Tibial artery (tissue), 4 donors: ENCODE measurements at regions not wholly inside any gene's neighbourhood (a gene's known extent, or its start where the extent isn't known, plus 50 kb on each side); places are given as distances from the start of the nearest gene placed in this dataset.
"Not testable (repeated sequence)": the region's sequence is repeated elsewhere in the genome, so short reads cannot be mapped to it uniquely, and the experiment has no call there.

Experiments used
- DNase-seq, 2 donors: peaks; one replicate each; pipeline ENCODE4 v3.0.0-alpha.2; 2019
- H3K27ac ChIP-seq, 2 donors: fragments of 200-600 bp; sonication (generic) in 1 of 2; 1 replicate in 1 of 2; 2 replicates in 1 of 2; pipeline ENCODE4 v1.5.1; 2018 to 2019; ENCODE audit warnings: mild to moderate bottlenecking in 1 of 2
- H3K27me3 ChIP-seq, 2 donors: fragments of 200-600 bp; sonication (generic) in 1 of 2; one replicate each; pipeline versions ENCODE4 v1.5.1 to v1.6.0; 2016 to 2019
- H3K36me3 ChIP-seq, 3 donors: fragments of 200-600 bp; sonication (generic) in 2 of 3; one replicate each; pipeline ENCODE4 v1.5.1; 2016 to 2019; ENCODE audit warnings: mild to moderate bottlenecking in 2 of 3
- H3K4me1 ChIP-seq, 4 donors: fragments of 200-600 bp; sonication (generic) in 2 of 4; 1 replicate in 3 of 4; 2 replicates in 1 of 4; pipeline ENCODE4 v1.5.1; 2016 to 2019
- H3K4me3 ChIP-seq, 2 donors: fragments of 200-600 bp; sonication (generic) in 1 of 2; 1 replicate in 1 of 2; 2 replicates in 1 of 2; pipeline ENCODE4 v1.5.1; 2018 to 2019; ENCODE audit warnings: mild to moderate bottlenecking in 2 of 2
- H3K9me3 ChIP-seq, 3 donors: fragments of 200-600 bp; sonication (generic) in 1 of 3; one replicate each; pipeline ENCODE4 v1.5.1; 2016 to 2019
- intact Hi-C: fragments of 100-400 bp; cut with DNase I; formaldehyde crosslinking; loops from one replicate; pipeline ENCODE4 v1.15.0; 2023; ENCODE audit warnings: low total_unique reads
- TF ChIP-seq, protein P1 (sequence below), 2 experiments: fragments of 200-600 bp in 1 of 2; fragments of 450-650 bp in 1 of 2; IDR thresholded peaks; one replicate each; pipeline ENCODE4 v1.5.1; 2017 to 2019; ENCODE audit warnings: antibody characterized with exemption in 2 of 2, mild to moderate bottlenecking in 1 of 2, moderate library complexity in 1 of 2

GRCh38 chr13:69619651-69620050, 488.0 kb upstream of the ATXN8OS start:
- no peak for DNase-seq
- Histone ChIP-seq H3K4me3 (no peak overlapping the region), H3K27me3 (no peaks in the 10 kb centered on the region), H3K36me3 (no peaks in the 10 kb centered on the region), H3K9me3 (no peaks in the 10 kb centered on the region), H3K4me1 (no peaks in the 10 kb centered on the region), H3K27ac (no peak overlapping the region)
- intact Hi-C loops: no loop called here
- TF ChIP-seq, protein P1, sequence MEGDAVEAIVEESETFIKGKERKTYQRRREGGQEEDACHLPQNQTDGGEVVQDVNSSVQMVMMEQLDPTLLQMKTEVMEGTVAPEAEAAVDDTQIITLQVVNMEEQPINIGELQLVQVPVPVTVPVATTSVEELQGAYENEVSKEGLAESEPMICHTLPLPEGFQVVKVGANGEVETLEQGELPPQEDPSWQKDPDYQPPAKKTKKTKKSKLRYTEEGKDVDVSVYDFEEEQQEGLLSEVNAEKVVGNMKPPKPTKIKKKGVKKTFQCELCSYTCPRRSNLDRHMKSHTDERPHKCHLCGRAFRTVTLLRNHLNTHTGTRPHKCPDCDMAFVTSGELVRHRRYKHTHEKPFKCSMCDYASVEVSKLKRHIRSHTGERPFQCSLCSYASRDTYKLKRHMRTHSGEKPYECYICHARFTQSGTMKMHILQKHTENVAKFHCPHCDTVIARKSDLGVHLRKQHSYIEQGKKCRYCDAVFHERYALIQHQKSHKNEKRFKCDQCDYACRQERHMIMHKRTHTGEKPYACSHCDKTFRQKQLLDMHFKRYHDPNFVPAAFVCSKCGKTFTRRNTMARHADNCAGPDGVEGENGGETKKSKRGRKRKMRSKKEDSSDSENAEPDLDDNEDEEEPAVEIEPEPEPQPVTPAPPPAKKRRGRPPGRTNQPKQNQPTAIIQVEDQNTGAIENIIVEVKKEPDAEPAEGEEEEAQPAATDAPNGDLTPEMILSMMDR (IDR thresholded peaks at IDR 0.05): no peak

DNA sequence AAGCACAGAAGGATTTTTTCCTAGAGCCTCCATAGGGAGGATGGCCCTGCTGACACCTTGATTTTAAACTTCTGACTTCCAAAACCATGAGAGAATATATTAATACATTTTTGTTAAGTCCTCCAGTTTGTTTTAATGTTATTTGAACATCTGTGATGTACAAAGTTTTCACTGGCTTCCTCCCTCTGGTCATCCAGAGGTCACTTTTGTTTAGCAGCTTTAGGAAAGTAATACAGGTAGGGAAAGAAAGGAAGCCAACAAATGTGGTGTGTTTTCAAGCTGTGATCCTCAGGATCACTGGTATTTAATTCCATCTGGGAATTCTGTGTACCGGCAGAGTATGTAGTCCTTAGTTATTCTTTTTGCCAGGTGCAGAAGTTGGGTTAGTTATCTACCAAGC, 488.8 kb upstream of the ATXN8OS start:
- H3K9me3 ChIP-seq: no peaks in the 10 kb centered on the region
- no peak overlapping the region for H3K27ac ChIP-seq
- H3K4me1 ChIP-seq: no peaks in the 10 kb centered on the region
- H3K27me3 ChIP-seq: no peaks in the 10 kb centered on the region
- TF ChIP-seq, protein P1 (IDR thresholded peaks at IDR 0.05): no peak
- no peak for DNase-seq
- H3K4me3 ChIP-seq: no peak overlapping the region
- intact Hi-C loops: no loop called here
- H3K36me3 ChIP-seq: no peaks in the 10 kb centered on the region

DNA sequence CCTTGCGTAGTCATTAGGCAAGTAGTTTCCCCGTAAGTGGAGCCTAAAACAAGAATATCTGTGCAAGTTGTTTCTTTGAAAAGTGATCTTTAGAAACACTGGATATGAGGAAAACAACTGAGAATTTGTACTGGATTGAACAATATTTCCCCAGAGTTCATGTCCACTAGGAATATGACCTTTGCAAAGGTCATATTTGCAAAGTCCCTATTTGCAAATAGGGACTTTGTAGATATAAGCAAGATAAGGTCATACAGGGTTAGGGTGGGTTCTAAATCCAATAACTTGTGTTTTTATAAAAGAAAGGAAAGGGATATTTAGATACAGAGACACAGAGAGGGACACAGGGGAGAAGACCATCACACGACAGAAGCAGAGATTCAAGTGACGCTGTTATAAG, 489.2 kb upstream of the ATXN8OS start:
- no peak overlapping the region for H3K27ac ChIP-seq
- no peaks in the 10 kb centered on the region for H3K36me3 ChIP-seq
- TF ChIP-seq, protein P1 (IDR thresholded peaks at IDR 0.05): no peak
- no peaks in the 10 kb centered on the region for H3K4me1 ChIP-seq
- intact Hi-C loops: no loop called here
- H3K9me3 ChIP-seq: no peaks in the 10 kb centered on the region
- no peak for DNase-seq
- H3K27me3 ChIP-seq: no peaks in the 10 kb centered on the region
- H3K4me3 ChIP-seq: no peak overlapping the region

- H3K4me1 ChIP-seq: no peaks in the 10 kb centered on the region
- no peak overlapping the region for H3K4me3 ChIP-seq
- intact Hi-C loops: no loop called here
- peaks cover 0 to 5% (median 0%) of the 10 kb centered on the region in 3 donors for H3K9me3 ChIP-seq
- no peaks in the 10 kb centered on the region for H3K36me3 ChIP-seq
- TF ChIP-seq, protein P1 (IDR thresholded peaks at IDR 0.05): no peak
- DNase-seq: no peak
- no peaks in the 10 kb centered on the region for H3K27me3 ChIP-seq
- H3K27ac ChIP-seq: no peak overlapping the region
Observed at GRCh38 chr13:69617587-69617986, 490.0 kb upstream of the ATXN8OS start.

GRCh38 chr13:69616396-69616795, 491.2 kb upstream of the ATXN8OS start:
- no peak overlapping the region for H3K27ac ChIP-seq
- H3K4me3 ChIP-seq: no peak overlapping the region
- TF ChIP-seq, protein P1 (IDR thresholded peaks at IDR 0.05): no peak
- H3K36me3 ChIP-seq: no peaks in the 10 kb centered on the region
- DNase-seq: no peak
- no peaks in the 10 kb centered on the region for H3K27me3 ChIP-seq
- no peaks in the 10 kb centered on the region for H3K4me1 ChIP-seq
- intact Hi-C loops: no loop called here
- H3K9me3 ChIP-seq: peaks cover 0 to 5% (median 0%) of the 10 kb centered on the region in 3 donors

GRCh38 chr13:69615055-69615454, 492.6 kb upstream of the ATXN8OS start:
- DNase-seq, H3K4me1 ChIP-seq, H3K4me3 ChIP-seq, H3K27ac ChIP-seq, H3K9me3 ChIP-seq, H3K36me3 ChIP-seq, intact Hi-C loops, H3K27me3 ChIP-seq: not testable (repeated sequence)
